A549 (cell line): ENCODE measurements at regions not wholly inside any gene's neighbourhood (a gene's known extent, or its start where the extent isn't known, plus 50 kb on each side); places are given as distances from the start of the nearest gene placed in this dataset.
A peak's percentile ranks its signal among the peaks of the same experiment; 100 is the strongest.
"Not testable (repeated sequence)": the region's sequence is repeated elsewhere in the genome, so short reads cannot be mapped to it uniquely, and the experiment has no call there.

Experiments
- ATAC-seq, 2 experiments: fragments of 200-7000 bp in 1 of 2; fragments of >200 bp in 1 of 2; cut with Nextera tagmentation in 1 of 2; cut with Tn5 transposase in 1 of 2; 3 replicates each; pipeline versions ENCODE4 v1.8.0 to v1.9.1; 2018 to 2020; ENCODE audit warnings: mild to moderate bottlenecking in 1 of 2, moderate library complexity in 1 of 2
- CTCF ChIA-PET: fragments of 300-600 bp; sonication (Branson Sonifier 250); formaldehyde crosslinking; extraction: SDS; loops from one replicate; lab custom pipeline; 2021; ENCODE audit warnings: antibody characterized with exemption, inconsistent platforms; lab: Yijun Ruan, JAX
- POLR2A ChIA-PET: fragments of 350-600 bp; formaldehyde crosslinking; extraction: SDS; loops from one replicate; lab custom pipeline; 2021; ENCODE audit warnings: antibody characterized with exemption, inconsistent platforms; lab: Yijun Ruan, JAX
- DNase-seq, 2 experiments: peaks; one replicate each; pipeline versions ENCODE4 v3.0.0 to v3.0.0-alpha.2; 2011 to 2016; ENCODE audit warnings: low read depth in 1 of 2, low spot score in 1 of 2
- FAIRE-seq: peaks from 2 replicates; lab custom pipeline; 2011; peaks lifted over from hg19 to GRCh38; lab: Jason Lieb, UNC
- H3K27ac ChIP-seq, 2 experiments: fragments of >200 bp; sonication (Bioruptor Twin); formaldehyde crosslinking; 3 replicates each; pipeline ENCODE4 v1.5.1; 2016 to 2017
- H3K4me1 ChIP-seq: fragments of >200 bp; sonication (Bioruptor Twin); formaldehyde crosslinking; 3 replicates; pipeline ENCODE4 v1.6.1; 2016
- H3K4me2 ChIP-seq: fragments of >200 bp; sonication (Bioruptor Twin); formaldehyde crosslinking; 3 replicates; pipeline ENCODE4 v1.6.1; 2016
- H3K4me3 ChIP-seq: fragments of >200 bp; sonication (Bioruptor Twin); formaldehyde crosslinking; 3 replicates; pipeline ENCODE4 v1.5.1; 2016
- H3K9me3 ChIP-seq: fragments of >200 bp; sonication (Bioruptor Twin); formaldehyde crosslinking; 3 replicates; pipeline ENCODE4 v1.6.1; 2016
- CBX2 ChIP-seq: fragments of 200-600 bp; sonication (generic); IDR thresholded peaks from 2 replicates; pipeline ENCODE4 v1.6.1; 2016; ENCODE audit warnings: low read depth, mild to moderate bottlenecking, borderline replicate concordance
- CHD4 ChIP-seq: fragments of 200-600 bp; sonication (generic); IDR thresholded peaks from 2 replicates; pipeline ENCODE4 v1.6.1; 2016; ENCODE audit warnings: antibody characterized with exemption, mild to moderate bottlenecking, borderline replicate concordance
- FOSB ChIP-seq: fragments of 250-450 bp; sonication (Bioruptor Pico); IDR thresholded peaks from 2 replicates; pipeline ENCODE4 v1.5.0; 2020; ENCODE audit warnings: mild to moderate bottlenecking, moderate library complexity
- HEYL ChIP-seq: fragments of 250-450 bp; sonication (Bioruptor Pico); IDR thresholded peaks from 2 replicates; pipeline ENCODE4 v1.8.0; 2021; ENCODE audit warnings: mild to moderate bottlenecking, moderate library complexity
- MAZ ChIP-seq: fragments of 150-350 bp; IDR thresholded peaks from 2 replicates; pipeline ENCODE4 v1.6.1; 2014; ENCODE audit warnings: antibody characterized with exemption, low read depth, low read length, borderline replicate concordance
- MYC ChIP-seq: IDR thresholded peaks from 2 replicates; pipeline ENCODE4 v1.6.1; 2012; ENCODE audit warnings: mild to moderate bottlenecking, inconsistent platforms, low read length, improper control_type of control experiment, borderline replicate concordance
- NFE2L2 ChIP-seq: fragments of 150-350 bp; conservative IDR thresholded peaks from 2 replicates; pipeline ENCODE4 v1.6.1; 2014; ENCODE audit warnings: low read length
- POLR2A ChIP-seq: IDR thresholded peaks from 2 replicates; pipeline ENCODE4 v1.6.1; 2012; ENCODE audit warnings: mild to moderate bottlenecking, low read length
- RCOR1 ChIP-seq: fragments of 150-350 bp; IDR thresholded peaks from 2 replicates; pipeline ENCODE4 v1.6.1; 2014; ENCODE audit warnings: antibody characterized with exemption, low read length, low read depth
- SMC3 ChIP-seq: fragments of >200 bp; sonication (Bioruptor Twin); formaldehyde crosslinking; IDR thresholded peaks from 3 replicates; pipeline ENCODE4 v1.6.1; 2018; ENCODE audit warnings: inconsistent platforms
- TFCP2L1 ChIP-seq: fragments of 250-450 bp; sonication (Bioruptor Pico); IDR thresholded peaks from 2 replicates; pipeline ENCODE4 v1.5.0; 2021; ENCODE audit warnings: mild to moderate bottlenecking
- ZC3H11A ChIP-seq: fragments of 450-650 bp; IDR thresholded peaks from 2 replicates; pipeline ENCODE4 v1.6.1; 2014; ENCODE audit warnings: antibody characterized with exemption, mild to moderate bottlenecking
- ZNF302 ChIP-seq: fragments of 250-450 bp; sonication (Bioruptor Pico); IDR thresholded peaks from 2 replicates; pipeline ENCODE4 v1.9.0; 2021; ENCODE audit warnings: inconsistent platforms, mild to moderate bottlenecking, moderate library complexity
- WGBS: methylation state at CpG from one replicate; pipeline ENCODE4 v1.1.6; 2017; ENCODE audit errors: missing lambda C conversion rate; 5-methylcytosine and 5-hydroxymethylcytosine counted together
- TF ChIP-seq, protein P1 (sequence below): fragments of 250-450 bp; sonication (Bioruptor Pico); IDR thresholded peaks from 2 replicates; pipeline ENCODE4 v1.5.0; 2021; ENCODE audit warnings: mild to moderate bottlenecking, moderate library complexity, borderline replicate concordance

DNA sequence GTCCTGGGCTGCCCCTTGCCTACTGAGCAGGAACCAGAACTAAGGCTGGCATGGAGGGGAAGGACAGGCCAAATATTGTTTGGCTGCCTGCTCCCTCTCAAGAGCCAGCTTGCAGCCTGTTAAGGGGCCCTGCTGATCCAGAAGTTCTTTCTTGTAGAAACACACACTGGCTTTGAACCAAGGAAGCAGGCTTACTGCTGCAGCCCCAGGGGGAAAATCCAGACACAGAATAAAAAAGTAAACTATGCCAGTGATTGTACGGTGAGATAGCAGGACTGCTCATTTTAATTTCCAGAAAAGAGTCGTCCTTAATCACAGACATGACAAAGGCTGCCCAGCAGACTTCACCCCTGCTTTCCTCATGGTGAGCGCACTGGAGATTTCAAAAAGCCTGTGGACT lies 371.6 kb downstream of the ANAPC1 start:
- H3K4me2 ChIP-seq, H3K27ac ChIP-seq, H3K4me1 ChIP-seq, DNase-seq, FAIRE-seq, CTCF ChIA-PET, POLR2A ChIA-PET, H3K9me3 ChIP-seq, H3K4me3 ChIP-seq: not testable (repeated sequence)
- 41% methylated on average over 3 of the region's 3 CpGs for WGBS
- ATAC-seq: peak in 1 of 2 experiments; percentile 33; a peak in 2 of 6 replicates

GRCh38 chr2:111514138-111514537 lies 369.9 kb downstream of the ANAPC1 start:
- H3K4me3 ChIP-seq, H3K27ac ChIP-seq, DNase-seq, ATAC-seq, H3K9me3 ChIP-seq, H3K4me1 ChIP-seq, POLR2A ChIA-PET, FAIRE-seq, CTCF ChIA-PET, H3K4me2 ChIP-seq: not testable (repeated sequence)
- WGBS: 79% methylated on average over 4 of the region's 4 CpGs

DNA sequence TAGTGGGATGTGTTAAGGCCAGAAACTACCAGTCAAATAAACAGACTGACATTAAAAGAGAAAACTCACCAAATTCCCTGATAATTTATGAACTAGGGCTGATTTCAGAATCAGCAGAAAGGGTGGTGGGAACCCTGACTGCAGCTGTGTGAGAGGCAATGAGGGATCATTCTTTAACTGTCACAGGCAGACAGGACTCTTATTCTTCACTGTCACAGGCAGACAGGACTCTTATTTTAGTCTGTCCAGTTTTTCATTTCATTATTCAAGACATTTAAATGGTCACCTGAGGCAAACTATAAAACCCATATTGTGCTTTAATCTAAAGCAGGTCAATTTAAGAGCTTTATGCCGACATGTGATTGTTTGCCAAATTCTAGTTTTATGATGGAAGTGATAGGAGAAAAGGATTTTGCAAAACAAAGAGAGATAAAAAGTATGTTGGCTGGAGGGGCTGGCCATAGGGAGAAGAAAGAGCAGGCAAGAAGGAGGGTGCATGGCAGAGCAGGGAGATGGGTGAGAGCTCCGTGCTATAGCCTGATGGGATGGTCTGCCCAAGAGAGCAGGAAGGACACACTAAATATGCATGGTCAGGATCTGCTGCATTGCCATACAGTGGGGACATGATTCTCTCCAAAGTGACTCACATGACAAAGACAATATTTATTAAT lies 366.8 kb downstream of the ANAPC1 start:
- H3K4me3 ChIP-seq, FAIRE-seq, H3K4me2 ChIP-seq, CTCF ChIA-PET, DNase-seq, H3K27ac ChIP-seq, ATAC-seq, POLR2A ChIA-PET, H3K9me3 ChIP-seq, H3K4me1 ChIP-seq: not testable (repeated sequence)
- 89% methylated on average over 1 of the region's 2 CpGs for WGBS

DNA sequence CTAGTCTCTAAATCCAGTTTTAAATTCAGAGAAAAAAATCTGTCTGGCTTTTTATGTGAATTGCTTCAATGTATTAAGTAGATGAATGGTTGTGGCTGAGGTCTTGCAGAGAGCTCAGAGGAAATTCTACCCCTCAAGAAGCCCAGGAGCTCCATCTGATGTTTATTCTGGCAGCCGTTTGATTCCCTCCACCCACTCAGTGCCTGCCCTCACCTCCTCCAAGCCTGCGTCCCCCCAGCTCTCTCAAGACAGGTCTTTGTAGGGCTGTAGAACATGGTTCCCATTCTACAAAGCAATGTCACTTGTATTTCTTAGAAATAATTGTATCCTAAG lies 366.3 kb downstream of the ANAPC1 start:
- 70% methylated on average over 2 of the region's 2 CpGs for WGBS

GRCh38 chr2:111519071-111519470 lies 364.9 kb downstream of the ANAPC1 start:
- no peak overlapping the region for H3K4me2 ChIP-seq
- peak overlapping the region in 1 of 2 experiments; percentile 21; a peak in 1 of 6 replicates for H3K27ac ChIP-seq
- POLR2A ChIA-PET: no interaction called here
- CTCF ChIA-PET: no interaction called here
- ATAC-seq (no peak), DNase-seq (no peak), FAIRE-seq (no peak)
- H3K9me3 ChIP-seq: no peaks in the 10 kb centered on the region
- WGBS: 84% methylated on average over 3 of the region's 3 CpGs
- no peak overlapping the region for H3K4me3 ChIP-seq
- H3K4me1 ChIP-seq: 0 out of 3 replicates have a peak, but pooled peaks cover 3% of the 10 kb centered on the region
- TF ChIP-seq RCOR1 (no peak), HEYL (CRISPR knock-in tag) (no peak), TFCP2L1 (no peak), FOSB (CRISPR knock-in tag) (no peak)
- TF ChIP-seq, all 56 proteins: peak for 0

More for the DNA sequence above, 366.3 kb downstream of the ANAPC1 start:
- POLR2A ChIA-PET, CTCF ChIA-PET, H3K27ac ChIP-seq, H3K4me1 ChIP-seq, DNase-seq, FAIRE-seq, H3K4me3 ChIP-seq, H3K4me2 ChIP-seq, ATAC-seq, H3K9me3 ChIP-seq: not testable (repeated sequence)

DNA sequence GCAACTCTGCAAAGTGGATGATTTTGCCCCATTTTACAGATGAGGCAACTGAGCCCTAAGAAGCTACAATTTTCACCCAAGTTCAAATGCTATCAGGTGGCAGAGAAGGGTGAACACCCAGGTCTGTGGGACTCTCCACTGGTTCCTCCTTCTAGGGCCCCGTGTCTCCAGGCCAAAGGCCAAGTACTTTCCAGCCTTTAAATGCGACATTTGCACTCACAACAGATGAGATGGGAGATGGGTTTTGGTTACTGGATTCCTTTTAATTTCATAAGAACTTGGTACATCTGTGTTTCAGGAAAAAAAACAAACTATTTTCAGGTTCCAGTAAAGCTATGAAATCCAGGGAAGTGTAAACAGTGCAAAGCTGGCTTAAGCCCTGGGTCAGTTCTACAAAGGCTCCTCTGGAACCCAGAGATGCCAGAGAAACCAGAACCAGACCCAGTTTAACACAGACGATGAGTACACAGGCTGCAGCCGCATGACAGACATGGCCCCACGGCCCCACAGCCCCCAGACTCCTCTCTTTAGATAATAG lies 361.7 kb downstream of the ANAPC1 start:
- Histone ChIP-seq H3K4me1 (peaks cover 7% of the 10 kb centered on the region), H3K4me2 (peak overlapping the region; percentile 6; the same call in 1 of the 3 replicates), H3K4me3 (no peak overlapping the region), H3K27ac (peak overlapping the region in 1 of 2 experiments; percentile 17; a peak in 2 of 6 replicates), H3K9me3 (no peaks in the 10 kb centered on the region)
- FAIRE-seq: no peak
- ChIA-PET CTCF (no interaction called here), POLR2A (no interaction called here)
- DNase-seq: no peak
- WGBS: 56% methylated on average over 5 of the region's 5 CpGs
- ATAC-seq: no peak
- TF ChIP-seq CHD4: no peak
- TF ChIP-seq MYC: no peak
- TF ChIP-seq MAZ: no peak
- TF ChIP-seq CBX2: no peak
- no peak for TF ChIP-seq POLR2A
- TF ChIP-seq SMC3: no peak
- TF ChIP-seq NFE2L2: no peak
- TF ChIP-seq ZC3H11A: no peak
- TF ChIP-seq, protein P1, sequence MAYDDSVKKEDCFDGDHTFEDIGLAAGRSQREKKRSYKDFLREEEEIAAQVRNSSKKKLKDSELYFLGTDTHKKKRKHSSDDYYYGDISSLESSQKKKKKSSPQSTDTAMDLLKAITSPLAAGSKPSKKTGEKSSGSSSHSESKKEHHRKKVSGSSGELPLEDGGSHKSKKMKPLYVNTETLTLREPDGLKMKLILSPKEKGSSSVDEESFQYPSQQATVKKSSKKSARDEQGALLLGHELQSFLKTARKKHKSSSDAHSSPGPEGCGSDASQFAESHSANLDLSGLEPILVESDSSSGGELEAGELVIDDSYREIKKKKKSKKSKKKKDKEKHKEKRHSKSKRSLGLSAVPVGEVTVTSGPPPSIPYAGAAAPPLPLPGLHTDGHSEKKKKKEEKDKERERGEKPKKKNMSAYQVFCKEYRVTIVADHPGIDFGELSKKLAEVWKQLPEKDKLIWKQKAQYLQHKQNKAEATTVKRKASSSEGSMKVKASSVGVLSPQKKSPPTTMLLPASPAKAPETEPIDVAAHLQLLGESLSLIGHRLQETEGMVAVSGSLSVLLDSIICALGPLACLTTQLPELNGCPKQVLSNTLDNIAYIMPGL (CRISPR knock-in tag): no peak
- no peak for TF ChIP-seq ZNF302 (CRISPR knock-in tag)
